GM12874 (cell line): ENCODE measurements at regions not wholly inside any gene's neighbourhood (a gene's known extent, or its start where the extent isn't known, plus 50 kb on each side); places are given as distances from the start of the nearest gene placed in this dataset.

Experiments used
- CTCF ChIP-seq: IDR thresholded peaks from 2 replicates; pipeline ENCODE4 v1.5.1; 2011; ENCODE audit warnings: low read depth, mild to moderate bottlenecking, control low read depth, low read length, moderate library complexity; ENCODE audit not compliant: insufficient read depth

- TF ChIP-seq CTCF: no peak
Observed at GRCh38 chr10:128865436-128866195, 601.4 kb upstream of the MGMT start.

- no peak for TF ChIP-seq CTCF
Observed at GRCh38 chr10:128866551-128866950, 600.5 kb upstream of the MGMT start.

DNA sequence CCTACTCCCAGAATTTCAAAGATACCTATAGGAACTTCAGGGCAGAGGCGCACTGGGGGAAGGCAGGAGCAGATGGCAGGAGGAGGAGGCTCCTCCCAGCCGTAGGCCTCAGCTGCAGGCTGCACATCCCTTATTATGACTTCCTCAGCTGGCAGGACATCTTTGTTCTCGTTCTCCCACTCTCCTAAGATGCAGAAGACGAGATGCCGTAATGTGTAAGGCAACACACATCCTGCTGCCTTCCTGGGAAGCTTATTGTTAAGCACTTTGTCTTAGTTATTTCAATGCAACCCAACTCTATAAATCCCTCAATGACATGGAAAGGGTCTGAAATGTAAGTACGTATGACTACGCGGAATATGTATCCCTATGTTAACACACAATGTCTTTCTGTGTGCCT is 599.8 kb upstream of the MGMT start:
- no peak for TF ChIP-seq CTCF

DNA sequence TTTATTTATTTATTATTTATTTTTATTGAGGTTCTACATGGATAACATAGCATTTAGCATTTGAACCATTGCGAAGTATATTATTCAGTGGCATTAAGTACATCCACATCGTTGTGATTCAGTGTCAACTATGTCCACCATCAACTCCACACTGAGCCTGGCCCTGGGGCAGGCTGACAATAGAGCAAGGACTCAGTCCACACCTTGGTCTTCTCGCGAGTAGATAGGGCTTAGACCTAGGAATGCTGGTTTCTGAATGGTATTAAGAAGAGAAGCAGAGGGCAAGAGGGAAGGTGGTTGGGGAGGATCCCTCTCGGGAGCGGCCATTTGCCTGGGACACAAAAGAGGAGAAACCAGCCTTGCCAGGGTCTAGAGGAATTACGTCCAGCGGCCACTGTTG is 599.2 kb upstream of the MGMT start:
- no peak for TF ChIP-seq CTCF

- TF ChIP-seq CTCF: no peak
Observed at GRCh38 chr10:128868481-128868880, 598.6 kb upstream of the MGMT start.

- no peak for TF ChIP-seq CTCF
Observed at GRCh38 chr10:128869101-128869749, 597.8 kb upstream of the MGMT start.

- no peak for TF ChIP-seq CTCF
Observed at GRCh38 chr10:128870830-128871597, 596.0 kb upstream of the MGMT start.
